Renal cortex interstitium (tissue), 11 donors: ENCODE measurements at regions not wholly inside any gene's neighbourhood (a gene's known extent, or its start where the extent isn't known, plus 50 kb on each side); places are given as distances from the start of the nearest gene placed in this dataset.
A peak's percentile ranks its signal among the peaks of the same experiment; 100 is the strongest.

Source experiments
- DNase-seq, 11 donors: peaks; one replicate each; pipeline ENCODE4 v3.0.0-alpha.2; 2013; ENCODE audit warnings: low read depth in 9 of 11, low spot score in 4 of 11; ENCODE audit errors: extremely low read depth in 1 of 11

GRCh38 chr6:147003186-147003585, 201.0 kb upstream of the STXBP5 start:
- no peak for DNase-seq

DNA sequence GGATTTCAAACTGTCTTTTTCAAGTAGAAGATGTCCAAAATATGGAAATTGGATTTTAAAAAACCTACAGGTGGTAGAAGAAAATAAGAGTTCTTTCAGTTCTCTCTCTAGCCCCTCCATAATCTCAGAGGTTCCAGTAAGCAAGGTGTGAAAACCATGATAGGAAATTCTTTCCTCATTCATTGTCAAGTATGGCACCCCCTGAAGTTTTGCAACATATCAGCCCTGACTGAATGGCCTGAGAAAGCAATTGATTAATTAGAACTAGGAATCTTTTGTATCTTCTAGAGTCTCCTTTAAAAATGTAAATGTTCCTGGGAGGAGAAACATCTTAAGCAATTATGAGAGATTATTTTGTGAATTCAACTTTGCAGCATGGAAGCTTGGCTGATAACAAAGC, 198.7 kb upstream of the STXBP5 start:
- DNase-seq: no peak

DNA sequence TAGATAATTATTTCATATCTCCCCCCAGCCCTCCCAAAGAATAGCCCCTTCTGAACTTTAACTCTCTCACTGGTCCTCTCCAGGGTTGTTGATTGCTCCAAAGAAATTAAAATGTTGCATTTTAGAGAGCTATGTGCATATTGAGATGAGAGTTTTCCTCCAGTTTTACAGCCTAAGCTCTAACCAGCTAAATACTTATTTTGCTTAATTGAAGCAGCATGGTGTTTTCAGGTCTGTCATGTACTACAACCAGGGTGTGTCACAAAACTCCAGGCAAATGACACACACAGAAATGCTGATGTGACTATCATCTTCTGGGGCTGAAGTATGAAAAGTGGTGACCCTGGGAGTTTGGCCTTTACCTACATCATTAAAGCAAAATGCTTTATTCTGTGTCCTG, 196.8 kb upstream of the STXBP5 start:
- no peak for DNase-seq

- no peak for DNase-seq
Observed at GRCh38 chr6:147009358-147009757, 194.9 kb upstream of the STXBP5 start.

- DNase-seq: no peak
Observed at GRCh38 chr6:147015674-147016073, 188.5 kb upstream of the STXBP5 start.

DNA sequence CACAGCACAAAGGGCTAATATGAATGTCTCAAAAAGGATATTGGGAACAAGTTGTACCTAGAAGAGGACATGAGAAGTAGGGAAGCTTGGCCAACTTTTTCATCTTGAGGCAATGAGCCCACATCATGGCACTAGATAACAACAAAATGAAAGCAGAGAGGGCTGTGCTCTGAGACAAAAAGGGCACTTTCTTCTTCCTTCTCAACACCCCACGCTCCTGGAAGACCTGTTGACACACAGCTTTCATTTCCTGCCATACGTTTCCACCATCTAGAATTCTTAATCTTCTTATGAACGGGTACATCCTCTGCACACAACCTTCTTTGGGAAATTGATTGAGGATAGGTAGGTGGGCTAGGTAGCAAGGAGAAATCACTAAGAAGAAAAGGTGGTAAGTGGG, 187.8 kb upstream of the STXBP5 start:
- DNase-seq: no peak

GRCh38 chr6:147017153-147017552, 187.1 kb upstream of the STXBP5 start:
- no peak for DNase-seq

- DNase-seq: no peak
Observed at GRCh38 chr6:147019001-147019400, 185.2 kb upstream of the STXBP5 start.

GRCh38 chr6:147022041-147022440, 182.2 kb upstream of the STXBP5 start:
- DNase-seq: no peak

DNA sequence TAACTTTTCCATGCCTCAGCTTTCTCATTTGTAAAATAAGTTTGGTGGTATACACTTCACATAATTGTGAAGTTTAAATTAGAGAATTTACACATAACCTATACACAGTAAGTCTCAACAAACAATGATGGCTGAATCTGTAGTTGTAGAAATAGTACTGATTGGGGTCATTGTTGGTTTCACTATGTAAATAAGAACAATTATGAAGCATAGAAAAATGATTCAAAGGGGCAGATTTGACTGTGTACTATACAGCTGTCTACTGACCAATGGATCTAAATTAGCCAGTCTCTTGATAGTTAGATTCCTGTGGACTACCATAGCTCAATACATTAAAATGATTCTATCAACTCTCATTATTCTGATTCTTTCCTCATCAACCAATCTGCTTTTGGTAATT, 181.1 kb upstream of the STXBP5 start:
- DNase-seq: no peak

GRCh38 chr6:147023581-147023980, 180.6 kb upstream of the STXBP5 start:
- no peak for DNase-seq

DNA sequence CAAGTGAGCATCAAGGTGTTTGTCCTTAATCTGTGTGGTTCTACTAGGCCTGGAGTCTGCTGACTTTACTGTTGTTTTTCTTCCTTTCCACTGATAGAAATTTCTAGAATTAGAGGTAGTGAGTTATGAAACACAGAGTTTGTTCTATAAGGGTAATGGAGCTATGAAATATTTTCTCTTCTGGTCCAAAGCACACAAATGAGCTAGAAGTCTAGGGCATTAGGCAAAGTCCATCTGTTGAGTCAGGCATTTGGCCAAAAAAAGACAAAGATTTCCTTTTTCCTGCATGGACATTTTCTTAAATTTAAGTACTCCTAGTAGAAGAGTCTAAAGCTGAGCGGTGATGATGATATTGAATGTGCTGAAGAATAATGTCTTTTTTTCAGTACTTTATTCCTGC, 174.3 kb upstream of the STXBP5 start:
- no peak for DNase-seq

- no peak for DNase-seq
Observed at GRCh38 chr6:147033267-147033666, 170.9 kb upstream of the STXBP5 start.

GRCh38 chr6:147035886-147036285, 168.3 kb upstream of the STXBP5 start:
- no peak for DNase-seq

DNA sequence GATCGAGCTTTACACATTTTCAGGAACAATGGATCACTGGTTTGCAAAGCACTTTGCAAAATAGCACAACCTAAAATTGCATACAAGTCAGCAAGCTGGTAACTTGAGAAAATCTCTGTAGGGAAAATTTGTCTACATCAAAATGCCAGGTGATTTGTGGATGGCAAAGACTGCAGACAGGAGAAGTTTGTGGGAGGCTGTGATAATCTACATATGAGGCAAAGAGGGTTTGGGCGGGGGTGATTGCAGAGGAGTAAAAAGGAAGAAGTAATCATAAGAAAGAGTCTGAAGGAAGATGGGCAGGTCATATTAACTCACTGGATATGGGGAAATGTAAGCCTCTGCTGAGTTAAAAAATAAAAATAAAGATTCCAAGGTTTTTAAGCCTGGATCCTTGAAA, 166.3 kb upstream of the STXBP5 start:
- no peak for DNase-seq

- DNase-seq: no peak
Observed at GRCh38 chr6:147040121-147040910, 163.9 kb upstream of the STXBP5 start.

DNA sequence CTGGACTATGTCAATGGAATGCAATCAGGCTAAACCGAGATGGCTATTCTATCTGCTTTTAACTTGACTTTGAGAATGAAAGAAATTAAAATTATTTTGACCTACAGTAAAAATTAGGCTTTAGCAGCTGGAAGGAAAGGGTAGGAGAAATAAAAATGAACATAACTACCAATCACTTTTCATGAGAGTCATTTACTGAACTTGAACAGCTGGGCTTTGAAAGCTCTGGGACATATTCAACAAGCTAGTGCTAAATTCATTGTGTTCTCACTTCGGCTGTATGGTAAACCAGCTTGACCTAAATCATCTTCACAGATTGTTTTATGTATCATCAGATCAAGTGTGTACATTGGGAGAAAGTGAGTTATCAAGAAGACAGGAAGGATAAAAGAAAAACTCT, 161.5 kb upstream of the STXBP5 start:
- peak in 1 of 11 donors; percentile 5 for DNase-seq

- DNase-seq: no peak
Observed at GRCh38 chr6:147043994-147044477, 160.2 kb upstream of the STXBP5 start.

- DNase-seq: no peak
Observed at GRCh38 chr6:147046141-147046877, 157.9 kb upstream of the STXBP5 start.

DNA sequence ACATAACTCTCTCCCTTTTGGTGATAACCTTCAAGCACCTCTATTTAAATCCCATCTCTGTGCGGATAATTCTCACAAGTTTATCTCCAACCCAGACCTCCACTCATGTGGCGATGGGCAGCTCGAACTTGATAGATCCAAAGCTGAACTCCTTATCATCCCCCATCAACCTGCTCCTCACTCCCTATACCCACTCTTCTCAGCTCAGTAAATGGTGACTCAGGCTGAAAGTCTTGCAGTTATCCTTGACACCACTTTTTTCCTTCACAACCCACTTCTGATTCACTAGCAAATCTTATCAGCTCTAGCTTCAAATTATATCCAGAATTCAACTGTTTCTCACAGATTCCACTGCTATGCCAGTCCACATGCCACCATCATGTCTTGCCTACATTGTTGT, 155.3 kb upstream of the STXBP5 start:
- no peak for DNase-seq
